Lower lobe of right lung (tissue), 2 donors: ENCODE measurements at regions not wholly inside any gene's neighbourhood (a gene's known extent, or its start where the extent isn't known, plus 50 kb on each side); places are given as distances from the start of the nearest gene placed in this dataset.

Experiments
- ATAC-seq, 2 donors: fragments of 200-7000 bp; cut with Tn5 transposase; one replicate each; pipeline ENCODE4 v1.9.1; 2020 to 2022; ENCODE audit warnings: mild to moderate bottlenecking in 2 of 2, moderate library complexity in 2 of 2
- DNase-seq: peaks from one replicate; pipeline ENCODE4 v3.0.0-alpha.2; 2020
- H3K27ac ChIP-seq: fragments of 200-600 bp; one replicate; pipeline ENCODE4 v1.8.0; 2022
- H3K27me3 ChIP-seq: fragments of 200-600 bp; one replicate; pipeline ENCODE4 v1.8.0; 2022; ENCODE audit warnings: low read depth
- H3K36me3 ChIP-seq: fragments of 200-600 bp; one replicate; pipeline ENCODE4 v1.8.0; 2022; ENCODE audit warnings: mild to moderate bottlenecking
- H3K4me1 ChIP-seq: fragments of 200-600 bp; one replicate; pipeline ENCODE4 v1.8.0; 2022
- H3K4me3 ChIP-seq: fragments of 200-600 bp; one replicate; pipeline ENCODE4 v1.8.0; 2022; ENCODE audit warnings: mild to moderate bottlenecking
- H3K9me3 ChIP-seq: fragments of 200-600 bp; one replicate; pipeline ENCODE4 v1.8.0; 2022
- CTCF ChIP-seq: fragments of 200-600 bp; IDR thresholded peaks from one replicate; pipeline ENCODE4 v1.8.0; 2022; ENCODE audit warnings: antibody characterized with exemption, mild to moderate bottlenecking
- intact Hi-C: fragments of 100-400 bp; cut with DNase I; formaldehyde crosslinking; loops from one replicate; pipeline ENCODE4 v1.11.0; 2022
- donor health status: DM: no; HTN: yes; CAD: no; lungs with severe emphysema.

GRCh38 chr15:38886315-38887163, 321.9 kb upstream of the RASGRP1 start:
- intact Hi-C loops: no loop called here
- peaks cover 19% of the 10 kb centered on the region for H3K4me1 ChIP-seq
- peak overlapping the region; percentile 37 for H3K27ac ChIP-seq
- H3K27me3 ChIP-seq: no peaks in the 10 kb centered on the region
- TF ChIP-seq CTCF: no peak
- H3K36me3 ChIP-seq: no peaks in the 10 kb centered on the region
- DNase-seq (no peak), ATAC-seq (peak; percentile 81 to 82)
- H3K4me3 ChIP-seq: no peak overlapping the region
- H3K9me3 ChIP-seq: no peaks in the 10 kb centered on the region

- no peaks in the 10 kb centered on the region for H3K27me3 ChIP-seq
- no peak for TF ChIP-seq CTCF
- no peak overlapping the region for H3K4me3 ChIP-seq
- ATAC-seq (no peak), DNase-seq (no peak)
- H3K9me3 ChIP-seq: no peaks in the 10 kb centered on the region
- intact Hi-C loops: no loop called here
- no peak overlapping the region for H3K27ac ChIP-seq
- peaks cover 21% of the 10 kb centered on the region for H3K4me1 ChIP-seq
- H3K36me3 ChIP-seq: no peaks in the 10 kb centered on the region
Measured at GRCh38 chr15:38888701-38889221, 324.1 kb upstream of the RASGRP1 start.

DNA sequence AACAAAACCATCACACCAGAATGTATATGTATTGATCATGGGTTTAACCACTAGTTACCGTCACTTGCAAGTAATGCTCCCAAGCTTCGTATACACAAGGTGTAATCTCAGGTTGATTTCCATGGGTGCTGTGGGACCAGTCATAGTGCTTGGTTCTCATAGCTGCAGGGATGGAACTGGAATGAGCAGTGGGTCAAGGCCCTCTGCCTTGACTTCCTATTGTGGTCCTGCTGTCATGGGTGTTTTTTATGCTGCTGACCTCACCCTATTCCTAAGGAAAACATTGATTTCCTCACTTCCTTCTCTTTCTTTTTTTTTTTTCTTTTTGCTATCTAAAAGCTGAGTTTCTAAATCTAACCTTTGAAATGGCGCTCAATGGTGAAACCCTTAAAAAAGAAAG, 325.6 kb upstream of the RASGRP1 start:
- no peak for ATAC-seq
- peaks cover 23% of the 10 kb centered on the region for H3K4me1 ChIP-seq

DNA sequence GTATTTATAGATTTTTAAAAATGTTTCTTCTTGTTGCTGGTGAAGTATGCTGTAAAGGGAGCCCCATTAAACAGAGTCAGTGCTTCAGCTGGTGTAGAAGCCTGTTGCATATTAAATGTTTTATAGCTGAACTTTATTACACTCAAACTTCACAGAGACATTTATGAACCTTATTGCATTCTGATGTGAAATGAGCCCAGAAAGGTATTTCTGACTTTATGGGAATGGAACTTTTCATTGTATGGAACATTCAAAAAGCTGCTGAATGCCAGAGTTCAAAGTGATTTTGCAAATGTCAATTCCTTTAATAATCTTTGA, 329.3 kb upstream of the RASGRP1 start:
- Histone ChIP-seq H3K4me1 (peaks cover 18% of the 10 kb centered on the region), H3K4me3 (no peak overlapping the region), H3K36me3 (no peaks in the 10 kb centered on the region), H3K27ac (peak overlapping the region; percentile 33), H3K27me3 (no peaks in the 10 kb centered on the region), H3K9me3 (no peaks in the 10 kb centered on the region)
- no peak for ATAC-seq
- TF ChIP-seq CTCF: no peak
- DNase-seq: no peak
- intact Hi-C loops: no loop called here

More for the DNA sequence above, 325.6 kb upstream of the RASGRP1 start:
- Histone ChIP-seq H3K27ac (no peak overlapping the region), H3K27me3 (no peaks in the 10 kb centered on the region), H3K4me3 (no peak overlapping the region), H3K36me3 (no peaks in the 10 kb centered on the region), H3K9me3 (no peaks in the 10 kb centered on the region)
- DNase-seq: no peak
- intact Hi-C loops: no loop called here
- no peak for TF ChIP-seq CTCF

- Histone ChIP-seq H3K36me3 (no peaks in the 10 kb centered on the region), H3K27me3 (no peaks in the 10 kb centered on the region), H3K27ac (no peak overlapping the region), H3K9me3 (no peaks in the 10 kb centered on the region), H3K4me1 (peaks cover 18% of the 10 kb centered on the region), H3K4me3 (no peak overlapping the region)
- ATAC-seq (peak; percentile 46 to 62), DNase-seq (no peak)
- TF ChIP-seq CTCF: no peak
- intact Hi-C loops: no loop called here
Measured at GRCh38 chr15:38894243-38894948, 329.8 kb upstream of the RASGRP1 start.
